ENCODE measurements at regions not wholly inside any gene's neighbourhood (a gene's known extent, or its start where the extent isn't known, plus 50 kb on each side); places are given as distances from the start of the nearest gene placed in this dataset.

DNA sequence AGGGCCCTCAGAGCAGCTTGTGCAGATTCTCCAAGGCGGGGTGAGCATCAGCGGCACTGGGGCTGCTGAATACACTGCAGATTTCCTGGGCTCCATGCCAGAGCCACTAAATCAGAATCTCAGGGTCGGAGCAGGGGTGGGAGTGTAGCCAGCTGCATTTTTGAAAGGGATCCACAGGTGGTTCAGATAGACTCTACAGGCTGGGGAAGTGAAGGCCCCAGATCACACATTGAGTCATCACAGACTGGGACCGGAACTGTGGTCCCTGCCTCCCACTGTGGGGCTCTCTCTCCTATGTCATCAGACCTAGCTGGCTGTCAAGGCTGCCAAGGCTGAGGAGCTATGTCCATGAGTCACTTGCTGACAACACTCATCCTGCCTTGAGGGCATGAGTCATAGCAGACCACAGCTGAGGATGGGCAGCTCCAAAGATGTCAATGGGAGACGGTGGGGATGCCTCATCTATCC is 162.3 kb upstream of the MAMLD1 start (continued):
- no peak for TF ChIP-seq AFF1 (IDR thresholded peaks at IDR 0.05; ENCODE audit: low read depth in 1 of 2, partially characterized antibody in 2 of 2)
- TF ChIP-seq ZNF431 (CRISPR knock-in tag; IDR thresholded peaks at IDR 0.05) = no peak
- no peak for TF ChIP-seq ZC3H8 (IDR thresholded peaks at IDR 0.05)
- peak; percentile 36; the same call in 1 of the 2 replicates for TF ChIP-seq CTBP1 (IDR thresholded peaks at IDR 0.05; ENCODE audit: borderline replicate concordance)
- no peak for TF ChIP-seq ZNF696 (CRISPR knock-in tag; conservative IDR thresholded peaks at IDR 0.05)
- peak; percentile 25; the same call in 1 of the 2 replicates for TF ChIP-seq CREM (IDR thresholded peaks at IDR 0.05; ENCODE audit: low read depth)
- no peak for TF ChIP-seq ZBTB7A (IDR thresholded peaks at IDR 0.05; ENCODE audit: borderline replicate concordance, control insufficient read depth, low read depth, low read length)
- no peak for TF ChIP-seq SMARCB1 (IDR thresholded peaks at IDR 0.05; ENCODE audit: insufficient read length, low read depth)
- no peak for TF ChIP-seq CXXC5 (CRISPR knock-in tag; IDR thresholded peaks at IDR 0.05)
- TF ChIP-seq ZZZ3 (IDR thresholded peaks at IDR 0.05) = no peak
- no peak for TF ChIP-seq PHB (CRISPR knock-in tag; IDR thresholded peaks at IDR 0.05)
- TF ChIP-seq NKRF (IDR thresholded peaks at IDR 0.05; ENCODE audit: borderline replicate concordance) = no peak
- TF ChIP-seq DACH1 (IDR thresholded peaks at IDR 0.05; ENCODE audit: partially characterized antibody) = no peak
- TF ChIP-seq ZC3H11A (IDR thresholded peaks at IDR 0.05; ENCODE audit: low read depth, low read length) = no peak
- no peak for TF ChIP-seq HIVEP1 (CRISPR knock-in tag; IDR thresholded peaks at IDR 0.05)
- no peak for TF ChIP-seq SMAD4 (CRISPR knock-in tag; conservative IDR thresholded peaks at IDR 0.05)
- TF ChIP-seq CEBPG (CRISPR knock-in tag; IDR thresholded peaks at IDR 0.05) = no peak
- TF ChIP-seq CEBPG (tag; conservative IDR thresholded peaks at IDR 0.05 in 1 of 2, IDR thresholded peaks at IDR 0.05 in 1 of 2) = peak in 1 of 2 experiments; percentile 61; a peak in 1 of 4 replicates
- TF ChIP-seq MCM7 (IDR thresholded peaks at IDR 0.05) = no peak
- peak; percentile 61 for TF ChIP-seq ARID1B (IDR thresholded peaks at IDR 0.05)
- TF ChIP-seq BDP1 (IDR thresholded peaks at IDR 0.05; ENCODE audit: insufficient read depth, insufficient read length) = no peak
- no peak for TF ChIP-seq RNF2 (IDR thresholded peaks at IDR 0.05)
- TF ChIP-seq U2AF1 (optimal IDR thresholded peaks at IDR 0.05; ENCODE audit: low read depth, low read length) = no peak
- no peak for TF ChIP-seq ZNF316 (IDR thresholded peaks at IDR 0.05)
- TF ChIP-seq RFX5 (IDR thresholded peaks at IDR 0.05; ENCODE audit: low read depth, low read length) = no peak
- no peak for TF ChIP-seq ZNF583 (CRISPR knock-in tag; IDR thresholded peaks at IDR 0.05)
- TF ChIP-seq ARID2 (IDR thresholded peaks at IDR 0.05) = no peak
- no peak for TF ChIP-seq MYC (IDR thresholded peaks at IDR 0.05; ENCODE audit: low read depth, low read length)
- no peak for TF ChIP-seq MYC (CRISPR knock-in tag; IDR thresholded peaks at IDR 0.05; ENCODE audit: borderline replicate concordance, low read depth)

All from K562 (cell line).